ENCODE measurements at regions not wholly inside any gene's neighbourhood (a gene's known extent, or its start where the extent isn't known, plus 50 kb on each side); places are given as distances from the start of the nearest gene placed in this dataset.

DNA sequence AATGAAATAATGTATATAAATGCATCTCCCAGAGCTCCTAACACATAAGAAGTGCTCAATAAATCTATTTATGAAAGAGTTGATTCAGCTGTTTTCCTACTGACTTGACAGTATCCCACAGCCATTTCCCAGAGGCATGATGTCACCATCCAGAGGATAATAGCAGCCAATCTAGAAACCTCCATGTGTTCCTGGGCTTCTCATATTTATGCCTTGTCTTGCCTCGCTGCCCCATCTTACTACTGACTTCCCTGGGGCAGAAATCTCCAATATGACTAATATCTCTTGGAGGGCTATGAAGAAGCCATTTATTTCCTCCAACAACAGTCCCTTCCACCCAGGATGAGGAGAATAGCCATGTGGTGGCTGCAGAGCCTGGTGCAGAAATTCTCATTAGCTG, 115.4 kb upstream of the NAV2 start:
- intact Hi-C loops (cut with DNase I; ENCODE audit: low total_unique reads), result loop anchor here (10.0 kb wide), 1 partner anchor 118 kb away; the partner anchor contains the start of gene NAV2

DNA sequence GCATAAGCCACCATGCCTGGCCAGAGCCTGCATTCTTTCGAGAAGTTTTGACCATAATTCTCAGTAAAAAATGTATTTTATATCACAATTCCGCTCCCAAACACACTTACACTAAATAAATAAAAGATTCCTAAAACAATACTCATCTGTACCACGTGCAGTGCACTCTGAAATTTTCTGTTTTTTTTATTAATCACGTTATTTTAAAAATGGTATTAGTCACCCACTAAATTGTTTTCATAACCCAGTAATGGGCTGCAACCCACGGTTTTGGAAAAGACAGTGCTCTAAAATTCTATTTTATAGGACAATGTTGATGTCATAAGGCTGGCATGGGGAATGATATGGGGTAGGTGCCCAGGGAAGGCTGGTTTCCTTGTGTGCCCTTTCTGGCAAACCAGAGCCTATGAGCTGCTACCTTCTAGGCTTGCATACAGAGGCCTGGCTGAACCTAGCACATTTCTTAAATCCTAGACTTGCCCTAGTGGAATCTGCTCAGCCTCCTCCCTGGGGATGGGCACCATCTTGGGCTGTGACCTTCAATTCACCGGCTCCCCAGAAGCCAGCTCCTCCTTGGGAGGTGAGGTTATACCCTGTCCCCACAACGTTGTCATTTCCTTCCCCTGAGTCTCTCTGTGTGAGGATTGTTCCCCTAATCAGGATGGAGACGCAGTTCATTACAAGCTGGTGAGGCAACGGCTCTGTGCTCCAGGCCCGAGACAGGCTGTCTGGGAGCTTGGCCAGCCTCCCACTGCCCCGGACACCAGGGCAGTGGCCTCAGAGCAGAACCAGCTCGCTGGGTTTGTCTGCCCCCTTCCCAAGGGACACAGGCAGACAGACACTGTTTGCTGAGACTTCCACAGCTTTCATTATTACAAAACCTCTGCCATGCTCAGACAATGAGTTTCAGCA, 116.5 kb upstream of the NAV2 start:
- Histone ChIP-seq H3K36me3 (no peaks in the 10 kb centered on the region), H3K4me3 (peak overlapping the region; percentile 22 to 46), H3K27me3 (no peaks in the 10 kb centered on the region), H3K4me1 (peaks cover 0 to 66% (median 41%) of the 10 kb centered on the region in 4 donors), H3K9me3 (no peaks in the 10 kb centered on the region), H3K27ac (peak overlapping the region; percentile 78)
- intact Hi-C loops (cut with DNase I; ENCODE audit: low total_unique reads), result loop anchor here (10.0 kb wide), 1 partner anchor 119 kb away; the partner anchor contains the start of gene NAV2
- TF ChIP-seq, protein P1, sequence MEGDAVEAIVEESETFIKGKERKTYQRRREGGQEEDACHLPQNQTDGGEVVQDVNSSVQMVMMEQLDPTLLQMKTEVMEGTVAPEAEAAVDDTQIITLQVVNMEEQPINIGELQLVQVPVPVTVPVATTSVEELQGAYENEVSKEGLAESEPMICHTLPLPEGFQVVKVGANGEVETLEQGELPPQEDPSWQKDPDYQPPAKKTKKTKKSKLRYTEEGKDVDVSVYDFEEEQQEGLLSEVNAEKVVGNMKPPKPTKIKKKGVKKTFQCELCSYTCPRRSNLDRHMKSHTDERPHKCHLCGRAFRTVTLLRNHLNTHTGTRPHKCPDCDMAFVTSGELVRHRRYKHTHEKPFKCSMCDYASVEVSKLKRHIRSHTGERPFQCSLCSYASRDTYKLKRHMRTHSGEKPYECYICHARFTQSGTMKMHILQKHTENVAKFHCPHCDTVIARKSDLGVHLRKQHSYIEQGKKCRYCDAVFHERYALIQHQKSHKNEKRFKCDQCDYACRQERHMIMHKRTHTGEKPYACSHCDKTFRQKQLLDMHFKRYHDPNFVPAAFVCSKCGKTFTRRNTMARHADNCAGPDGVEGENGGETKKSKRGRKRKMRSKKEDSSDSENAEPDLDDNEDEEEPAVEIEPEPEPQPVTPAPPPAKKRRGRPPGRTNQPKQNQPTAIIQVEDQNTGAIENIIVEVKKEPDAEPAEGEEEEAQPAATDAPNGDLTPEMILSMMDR (IDR thresholded peaks at IDR 0.05), result no peak
- peak; percentile 81 to 95 for DNase-seq

More for the DNA sequence above, 115.4 kb upstream of the NAV2 start:
- Histone ChIP-seq H3K9me3 (no peaks in the 10 kb centered on the region), H3K4me1 (peaks cover 0 to 77% (median 45%) of the 10 kb centered on the region in 4 donors), H3K27ac (peak overlapping the region; percentile 78), H3K27me3 (no peaks in the 10 kb centered on the region), H3K36me3 (no peaks in the 10 kb centered on the region), H3K4me3 (peak overlapping the region; percentile 27 to 46)
- TF ChIP-seq, protein P1 (IDR thresholded peaks at IDR 0.05), result no peak
- no peak for DNase-seq

DNA sequence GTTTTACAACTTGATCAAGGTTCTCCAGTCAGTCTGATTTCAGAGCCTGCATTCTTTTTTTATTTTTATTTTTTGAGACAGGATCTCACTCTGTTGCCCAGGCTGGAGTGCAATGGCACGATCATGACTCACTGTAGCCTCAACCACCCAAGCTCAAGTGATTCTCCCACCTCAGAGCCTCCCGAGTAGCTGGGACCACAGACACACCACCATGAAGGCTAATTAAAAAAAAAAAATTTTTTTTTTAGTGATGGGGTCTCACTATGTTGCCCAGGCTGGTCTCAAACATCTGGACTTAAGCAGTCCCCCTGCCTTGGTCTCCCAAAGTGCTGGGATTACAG, 117.2 kb upstream of the NAV2 start:
- TF ChIP-seq, protein P1 (IDR thresholded peaks at IDR 0.05), result no peak
- Histone ChIP-seq H3K27ac (peak overlapping the region; percentile 78), H3K4me1 (peaks cover 0 to 63% (median 42%) of the 10 kb centered on the region in 4 donors), H3K9me3 (no peaks in the 10 kb centered on the region), H3K27me3 (no peaks in the 10 kb centered on the region), H3K4me3 (no peak overlapping the region), H3K36me3 (no peaks in the 10 kb centered on the region)
- no peak for DNase-seq
- intact Hi-C loops (cut with DNase I; ENCODE audit: low total_unique reads), result loop anchor here (10.0 kb wide), 1 partner anchor 119 kb away; the partner anchor contains the start of gene NAV2

DNA sequence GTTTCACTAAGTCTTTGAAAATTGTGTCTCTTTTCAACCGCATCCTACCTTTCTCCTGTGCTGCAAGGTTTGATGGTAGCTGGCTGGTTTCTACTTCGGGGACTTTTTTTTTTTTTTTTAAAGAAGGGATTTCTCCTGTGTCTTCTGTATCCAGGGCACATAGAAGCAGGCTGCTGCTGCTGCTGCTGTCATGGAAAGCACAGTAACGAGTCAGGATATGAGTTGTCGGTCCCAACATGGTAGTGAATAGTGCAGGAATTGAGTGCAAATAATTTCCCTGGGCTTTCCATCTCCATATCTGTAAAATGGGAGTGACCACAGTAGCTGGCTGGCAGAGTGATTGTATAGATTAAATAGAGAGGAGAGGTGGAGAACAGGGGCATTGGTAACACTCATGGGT, 118.3 kb upstream of the NAV2 start:
- Histone ChIP-seq H3K27ac (no peak overlapping the region), H3K36me3 (no peaks in the 10 kb centered on the region), H3K9me3 (no peaks in the 10 kb centered on the region), H3K4me3 (no peak overlapping the region), H3K4me1 (peaks cover 0 to 63% (median 43%) of the 10 kb centered on the region in 4 donors), H3K27me3 (no peaks in the 10 kb centered on the region)
- intact Hi-C loops (cut with DNase I; ENCODE audit: low total_unique reads), result loop anchor here (10.0 kb wide), 1 partner anchor 120 kb away; the partner anchor contains the start of gene NAV2
- TF ChIP-seq, protein P1 (IDR thresholded peaks at IDR 0.05), result no peak
- DNase-seq, result no peak

DNA sequence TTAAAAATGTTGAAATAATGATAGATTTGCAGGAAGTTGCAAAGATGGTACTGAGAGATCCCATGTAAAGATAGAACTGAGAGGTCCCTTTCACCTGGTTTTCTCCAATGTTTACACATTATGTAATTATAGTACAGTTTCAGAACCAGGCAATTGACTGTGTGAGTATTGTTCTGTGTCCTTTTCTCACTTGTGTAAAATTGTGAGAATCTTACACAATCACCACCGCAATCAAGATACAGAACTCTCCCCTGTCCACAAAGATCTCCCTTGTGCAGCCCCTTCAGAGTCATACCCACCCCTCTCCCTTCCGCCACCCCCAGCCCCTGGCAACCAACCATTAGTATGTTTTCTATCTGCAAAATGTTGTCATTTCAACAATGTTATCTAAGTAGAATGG, 119.8 kb upstream of the NAV2 start:
- H3K9me3 ChIP-seq, result no peaks in the 10 kb centered on the region
- H3K4me3 ChIP-seq, result no peak overlapping the region
- no peak overlapping the region for H3K27ac ChIP-seq
- H3K36me3 ChIP-seq, result no peaks in the 10 kb centered on the region
- H3K27me3 ChIP-seq, result no peaks in the 10 kb centered on the region
- TF ChIP-seq, protein P1 (IDR thresholded peaks at IDR 0.05), result no peak
- intact Hi-C loops (cut with DNase I; ENCODE audit: low total_unique reads), result loop anchor here (10.0 kb wide), 1 partner anchor 122 kb away; the partner anchor contains the start of gene NAV2
- DNase-seq, result no peak
- peaks cover 0 to 50% (median 36%) of the 10 kb centered on the region in 4 donors for H3K4me1 ChIP-seq

Measured in tibial artery (tissue), 4 donors.